Karpas-422 (cell line): ENCODE measurements at regions not wholly inside any gene's neighbourhood (a gene's known extent, or its start where the extent isn't known, plus 50 kb on each side); places are given as distances from the start of the nearest gene placed in this dataset.

ENCODE experiments used
- DNase-seq: peaks from one replicate; pipeline ENCODE4 v3.0.0-alpha.2; 2015
- H2AFZ ChIP-seq: fragments of 200-600 bp; sonication (generic); 2 replicates; pipeline ENCODE4 v1.6.1; 2014; ENCODE audit warnings: antibody characterized with exemption, low read length, mixed read lengths
- H3K27ac ChIP-seq: fragments of 200-600 bp; sonication (generic); 2 replicates; pipeline ENCODE4 v1.5.1; 2014; ENCODE audit warnings: mild to moderate bottlenecking, low read length, moderate library complexity
- H3K27me3 ChIP-seq: fragments of 200-600 bp; sonication (generic); 2 replicates; pipeline ENCODE4 v1.6.1; 2014; ENCODE audit warnings: low read length, mixed read lengths
- H3K36me3 ChIP-seq: fragments of 200-600 bp; sonication (generic); 2 replicates; pipeline ENCODE4 v1.6.1; 2014; ENCODE audit warnings: low read length, mixed read lengths; ENCODE audit not compliant: insufficient read depth
- H3K4me1 ChIP-seq: fragments of 200-600 bp; sonication (generic); 2 replicates; pipeline ENCODE4 v1.6.1; 2014; ENCODE audit warnings: mild to moderate bottlenecking, low read length, mixed read lengths
- H3K4me2 ChIP-seq: fragments of 200-600 bp; sonication (generic); 2 replicates; pipeline ENCODE4 v1.6.1; 2014; ENCODE audit warnings: low read length, low read depth, mild to moderate bottlenecking; ENCODE audit not compliant: poor library complexity, severe bottlenecking
- H3K4me3 ChIP-seq: fragments of 200-600 bp; sonication (generic); 2 replicates; pipeline ENCODE4 v1.5.1; 2014; ENCODE audit warnings: mild to moderate bottlenecking, antibody characterized with exemption, low read length, mixed read lengths
- H3K79me2 ChIP-seq: fragments of 200-600 bp; sonication (generic); 2 replicates; pipeline ENCODE4 v1.6.1; 2014; ENCODE audit warnings: mild to moderate bottlenecking, low read length, mixed read lengths
- H3K9ac ChIP-seq: fragments of 200-600 bp; sonication (generic); 2 replicates; pipeline ENCODE4 v1.6.0; 2014; ENCODE audit warnings: low read length
- H3K9me2 ChIP-seq: fragments of 200-600 bp; sonication (generic), shearing (Covaris generic); replicated peaks from 2 replicates; pipeline ENCODE4 v1.6.0; 2014; ENCODE audit warnings: mild to moderate bottlenecking, low read length, moderate library complexity; ENCODE audit not compliant: insufficient read depth
- H3K9me3 ChIP-seq: fragments of 300-700, 200-600 bp; sonication (generic); 2 replicates; pipeline ENCODE4 v1.6.1; 2014; ENCODE audit warnings: low read length, mixed read lengths
- H4K20me1 ChIP-seq: fragments of 200-600 bp; sonication (generic); 2 replicates; pipeline ENCODE4 v1.6.1; 2014; ENCODE audit warnings: mild to moderate bottlenecking, antibody characterized with exemption, low read length, low read depth; ENCODE audit not compliant: insufficient read depth

DNA sequence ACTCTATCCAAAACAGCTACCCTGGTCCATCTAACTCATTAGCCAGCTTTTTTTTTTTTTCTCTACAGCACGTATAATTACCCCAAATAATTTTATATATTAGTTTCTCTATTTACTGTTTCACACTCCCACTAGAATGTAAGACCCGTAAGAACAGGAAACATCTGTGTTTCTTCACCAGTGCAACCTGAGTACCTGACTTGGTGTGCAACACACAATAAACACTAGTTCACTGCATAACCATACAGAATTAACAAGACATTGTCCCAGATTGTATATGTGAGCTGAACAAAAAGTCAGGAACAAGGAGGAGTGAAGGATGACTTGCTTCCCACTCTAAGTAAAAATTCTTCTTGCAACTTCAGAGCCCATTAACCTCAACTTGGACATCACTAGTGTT, 180.2 kb upstream of the AKR1E2 start:
- DNase-seq: no peak
- Histone ChIP-seq H3K27ac (no peak overlapping the region), H3K36me3 (no peaks in the 10 kb centered on the region), H3K9me2 (no peaks in the 10 kb centered on the region), H3K79me2 (no peaks in the 10 kb centered on the region), H2AFZ (no peak overlapping the region), H3K4me2 (no peak overlapping the region), H3K27me3 (no peaks in the 10 kb centered on the region), H3K4me3 (no peak overlapping the region), H3K9ac (no peak overlapping the region), H4K20me1 (no peaks in the 10 kb centered on the region), H3K4me1 (no peaks in the 10 kb centered on the region), H3K9me3 (no peaks in the 10 kb centered on the region)

DNA sequence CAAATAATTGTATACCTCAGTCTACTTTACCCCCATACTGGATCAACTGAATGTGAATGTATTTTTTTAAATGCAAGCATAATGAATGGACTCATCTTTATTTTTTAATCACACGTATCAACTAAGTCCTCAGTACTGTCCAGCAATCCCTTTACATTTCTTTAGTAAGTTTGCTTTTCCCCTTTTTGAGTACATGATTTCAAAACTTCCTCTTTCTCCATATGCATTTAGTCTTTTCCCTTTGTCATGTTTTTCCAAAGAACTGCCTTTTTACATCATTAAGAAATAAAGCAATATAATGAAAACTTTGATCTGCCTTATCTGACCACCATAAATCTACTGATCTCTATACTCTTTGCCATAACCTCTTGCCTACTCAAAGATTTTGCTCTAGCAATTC, 182.5 kb upstream of the AKR1E2 start:
- no peak for DNase-seq
- Histone ChIP-seq H3K27me3 (no peaks in the 10 kb centered on the region), H3K36me3 (no peaks in the 10 kb centered on the region), H4K20me1 (no peaks in the 10 kb centered on the region), H3K27ac (no peak overlapping the region), H3K4me2 (no peak overlapping the region), H3K9ac (no peak overlapping the region), H3K79me2 (no peaks in the 10 kb centered on the region), H3K4me1 (no peaks in the 10 kb centered on the region), H2AFZ (no peak overlapping the region), H3K4me3 (no peak overlapping the region), H3K9me3 (no peaks in the 10 kb centered on the region), H3K9me2 (no peaks in the 10 kb centered on the region)

DNA sequence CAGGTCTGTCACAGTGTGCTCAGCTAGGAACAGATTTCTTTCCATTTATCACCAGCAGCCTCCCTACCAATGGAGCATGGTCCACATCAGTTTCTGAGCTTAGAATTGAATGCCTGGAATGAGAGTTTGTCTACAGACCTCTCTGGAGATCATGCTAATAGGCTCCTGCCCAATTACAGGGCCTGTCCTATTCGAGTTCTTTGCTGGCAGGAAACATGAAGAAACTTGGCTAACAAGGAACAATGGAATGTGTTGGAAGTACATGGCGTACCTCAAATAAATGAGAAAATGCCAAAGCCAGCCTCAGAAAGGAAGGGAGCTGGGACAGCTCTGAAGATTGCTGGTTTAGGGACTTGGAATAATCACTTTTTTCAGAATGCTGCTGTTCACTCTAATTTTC, 186.0 kb upstream of the AKR1E2 start:
- no peaks in the 10 kb centered on the region for H3K9me2 ChIP-seq

DNA sequence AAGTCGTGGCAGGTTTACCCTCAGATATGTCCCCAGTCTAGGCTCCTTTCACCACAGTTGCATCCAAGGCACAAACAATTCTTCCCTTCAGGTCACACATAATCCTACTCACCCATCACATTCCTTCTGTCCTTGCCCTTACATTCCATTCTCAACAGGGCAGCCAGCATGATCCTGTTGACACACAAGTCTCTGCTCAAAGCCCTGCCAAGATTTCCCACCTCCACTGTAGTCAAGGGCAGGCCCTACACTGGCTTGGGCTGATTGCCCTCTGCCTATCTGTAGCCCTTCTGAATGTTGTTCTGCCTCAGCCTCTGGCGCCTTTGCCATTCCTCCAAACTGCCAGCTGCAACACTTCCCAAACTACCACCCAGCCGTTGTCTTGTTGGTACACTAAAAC, 187.9 kb upstream of the AKR1E2 start:
- Histone ChIP-seq H4K20me1 (no peaks in the 10 kb centered on the region), H3K4me1 (no peaks in the 10 kb centered on the region), H3K9ac (no peak overlapping the region), H3K27me3 (no peaks in the 10 kb centered on the region; the same call in 1 of the 2 replicates), H3K27ac (no peak overlapping the region), H3K4me2 (no peak overlapping the region), H3K36me3 (no peaks in the 10 kb centered on the region), H3K4me3 (no peak overlapping the region), H3K79me2 (no peaks in the 10 kb centered on the region), H3K9me3 (no peaks in the 10 kb centered on the region), H3K9me2 (no peaks in the 10 kb centered on the region), H2AFZ (no peak overlapping the region)
- DNase-seq: no peak

More for the DNA sequence above, 186.0 kb upstream of the AKR1E2 start:
- Histone ChIP-seq H3K79me2 (no peaks in the 10 kb centered on the region), H3K9ac (no peak overlapping the region), H3K27me3 (no peaks in the 10 kb centered on the region; the same call in 1 of the 2 replicates), H3K36me3 (no peaks in the 10 kb centered on the region), H3K4me1 (no peaks in the 10 kb centered on the region), H4K20me1 (no peaks in the 10 kb centered on the region), H3K4me2 (no peak overlapping the region), H3K27ac (no peak overlapping the region), H2AFZ (no peak overlapping the region), H3K4me3 (no peak overlapping the region), H3K9me3 (no peaks in the 10 kb centered on the region)
- no peak for DNase-seq

DNA sequence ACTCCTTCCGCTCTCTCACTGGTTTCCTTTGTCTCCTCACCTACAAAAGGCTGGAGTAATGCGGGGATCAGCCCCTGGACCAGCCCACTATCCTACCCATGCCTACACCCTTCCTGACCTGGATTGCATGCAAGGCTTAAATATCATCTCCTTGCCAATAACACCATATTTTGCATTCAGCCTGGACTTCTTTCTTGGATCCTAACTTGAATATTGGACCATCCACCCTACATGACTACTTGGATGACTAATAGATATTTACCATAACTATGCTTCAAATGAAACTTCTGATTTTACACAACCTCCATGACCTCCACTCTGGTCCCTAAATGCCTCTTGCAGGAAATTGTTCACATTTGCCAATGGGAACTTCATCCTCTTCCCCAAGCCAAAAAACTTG, 188.3 kb upstream of the AKR1E2 start:
- H3K4me3 ChIP-seq: no peak overlapping the region
- H3K79me2 ChIP-seq: no peaks in the 10 kb centered on the region
- H3K27me3 ChIP-seq: no peaks in the 10 kb centered on the region; the same call in 1 of the 2 replicates
- no peak overlapping the region for H3K9ac ChIP-seq
- no peaks in the 10 kb centered on the region for H3K4me1 ChIP-seq
- no peak for DNase-seq
- H2AFZ ChIP-seq: no peak overlapping the region
- no peak overlapping the region for H3K4me2 ChIP-seq
- H4K20me1 ChIP-seq: no peaks in the 10 kb centered on the region
- no peaks in the 10 kb centered on the region for H3K9me2 ChIP-seq
- no peaks in the 10 kb centered on the region for H3K9me3 ChIP-seq
- no peak overlapping the region for H3K27ac ChIP-seq
- no peaks in the 10 kb centered on the region for H3K36me3 ChIP-seq

DNA sequence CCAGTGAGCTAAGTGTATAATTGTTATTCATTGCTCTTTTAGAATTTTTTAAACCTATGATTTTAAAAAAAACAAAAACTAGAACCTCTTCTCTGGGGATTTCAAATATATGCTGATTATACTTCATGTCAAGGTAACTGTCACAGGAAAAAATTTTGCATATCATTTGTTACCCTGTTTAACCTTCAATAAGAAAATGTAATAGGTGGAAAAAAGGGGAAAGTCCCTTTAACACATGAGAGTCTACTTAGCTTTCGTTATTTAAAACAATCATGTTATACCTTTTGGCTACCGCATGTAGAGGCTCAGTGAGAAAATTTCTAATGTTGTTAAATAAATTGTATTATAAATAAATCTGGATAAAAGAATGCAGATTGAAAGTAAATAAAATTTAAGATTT, 190.1 kb upstream of the AKR1E2 start:
- no peaks in the 10 kb centered on the region for H3K4me1 ChIP-seq
- H2AFZ ChIP-seq: no peak overlapping the region
- no peaks in the 10 kb centered on the region for H3K9me3 ChIP-seq
- no peaks in the 10 kb centered on the region for H4K20me1 ChIP-seq
- H3K36me3 ChIP-seq: no peaks in the 10 kb centered on the region
- DNase-seq: no peak
- H3K27me3 ChIP-seq: no peaks in the 10 kb centered on the region; the same call in 1 of the 2 replicates
- no peak overlapping the region for H3K27ac ChIP-seq
- no peak overlapping the region for H3K4me2 ChIP-seq
- H3K79me2 ChIP-seq: no peaks in the 10 kb centered on the region
- no peaks in the 10 kb centered on the region for H3K9me2 ChIP-seq
- no peak overlapping the region for H3K4me3 ChIP-seq
- H3K9ac ChIP-seq: no peak overlapping the region

DNA sequence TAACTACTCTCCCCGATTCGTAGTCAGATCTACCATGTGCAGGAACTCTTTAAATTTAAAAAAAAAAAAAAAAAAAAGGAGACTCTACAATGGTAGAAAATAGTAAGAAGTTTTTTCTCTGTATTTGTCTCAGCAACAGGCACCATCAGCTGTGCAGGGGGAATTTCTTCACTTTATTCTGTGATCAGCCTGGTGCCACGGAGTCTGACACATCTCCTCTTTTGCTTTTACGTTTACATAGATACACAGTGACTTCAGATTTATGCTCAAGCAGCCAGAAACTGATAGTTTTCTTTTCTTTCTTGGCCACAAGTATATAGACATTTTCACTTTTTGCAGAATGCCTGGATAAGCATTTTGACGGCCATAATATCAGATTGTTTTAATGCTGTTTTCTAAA, 190.6 kb upstream of the AKR1E2 start:
- no peaks in the 10 kb centered on the region for H3K36me3 ChIP-seq
- H3K4me3 ChIP-seq: no peak overlapping the region
- H3K9me2 ChIP-seq: no peaks in the 10 kb centered on the region
- no peak overlapping the region for H3K27ac ChIP-seq
- DNase-seq: no peak
- H3K4me1 ChIP-seq: no peaks in the 10 kb centered on the region
- no peaks in the 10 kb centered on the region for H3K9me3 ChIP-seq
- H3K9ac ChIP-seq: no peak overlapping the region
- H3K4me2 ChIP-seq: no peak overlapping the region
- H3K27me3 ChIP-seq: no peaks in the 10 kb centered on the region; the same call in 1 of the 2 replicates
- H4K20me1 ChIP-seq: no peaks in the 10 kb centered on the region
- H3K79me2 ChIP-seq: no peaks in the 10 kb centered on the region
- H2AFZ ChIP-seq: no peak overlapping the region

DNA sequence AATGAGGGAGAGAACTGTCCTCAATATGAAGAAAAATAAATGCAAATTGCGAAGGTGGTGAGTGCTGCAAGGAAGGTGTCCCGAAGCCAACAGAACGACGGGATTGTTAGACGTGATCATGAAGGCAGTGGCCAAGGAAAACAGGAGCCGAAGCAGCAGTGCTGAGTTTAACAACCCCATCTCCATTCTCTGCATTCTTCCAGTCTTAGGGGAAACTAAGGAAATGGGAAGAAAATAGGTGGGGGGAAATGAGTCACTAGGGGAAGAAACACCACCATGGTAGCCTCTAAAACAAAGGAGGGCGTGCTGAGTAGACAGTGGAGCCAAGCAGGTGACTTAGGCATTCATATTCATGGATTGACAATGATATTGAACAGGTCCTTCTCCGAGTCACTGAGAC, 192.2 kb upstream of the AKR1E2 start:
- Histone ChIP-seq H3K9me3 (no peaks in the 10 kb centered on the region), H4K20me1 (no peaks in the 10 kb centered on the region), H3K4me2 (no peak overlapping the region), H3K27me3 (no peaks in the 10 kb centered on the region; the same call in 1 of the 2 replicates), H3K9ac (no peak overlapping the region), H3K4me1 (no peaks in the 10 kb centered on the region), H3K27ac (no peak overlapping the region), H3K36me3 (no peaks in the 10 kb centered on the region), H3K4me3 (no peak overlapping the region), H3K79me2 (no peaks in the 10 kb centered on the region), H2AFZ (no peak overlapping the region), H3K9me2 (no peaks in the 10 kb centered on the region)
- DNase-seq: no peak

DNA sequence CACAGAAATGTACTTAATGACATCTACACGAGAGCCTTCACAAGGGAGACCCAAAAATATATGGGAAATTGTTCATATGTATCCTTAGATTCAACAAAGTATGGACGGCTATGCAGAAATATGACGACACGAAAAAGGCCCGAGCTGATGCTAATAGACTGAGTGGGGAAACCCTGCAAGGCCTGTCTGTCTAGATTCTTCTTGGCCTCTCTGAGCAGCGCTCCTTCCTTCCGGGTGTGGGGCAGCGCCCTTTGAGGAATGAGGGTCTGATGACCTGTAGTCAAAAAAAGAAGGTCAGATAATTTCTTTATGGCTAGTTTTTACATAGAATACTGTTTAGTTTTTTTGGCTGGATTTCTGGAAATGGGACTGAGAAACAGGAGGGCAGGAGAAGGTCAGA, 192.8 kb upstream of the AKR1E2 start:
- Histone ChIP-seq H3K36me3 (no peaks in the 10 kb centered on the region), H3K4me2 (no peak overlapping the region), H3K27ac (no peak overlapping the region), H4K20me1 (no peaks in the 10 kb centered on the region), H2AFZ (no peak overlapping the region), H3K9me3 (no peaks in the 10 kb centered on the region), H3K27me3 (no peaks in the 10 kb centered on the region; the same call in 1 of the 2 replicates), H3K4me3 (no peak overlapping the region), H3K4me1 (no peaks in the 10 kb centered on the region), H3K9me2 (no peaks in the 10 kb centered on the region), H3K9ac (no peak overlapping the region), H3K79me2 (no peaks in the 10 kb centered on the region)
- DNase-seq: no peak
